ACC112 (cell line): ENCODE measurements at regions not wholly inside any gene's neighbourhood (a gene's known extent, or its start where the extent isn't known, plus 50 kb on each side); places are given as distances from the start of the nearest gene placed in this dataset.
"Not testable (repeated sequence)": the region's sequence is repeated elsewhere in the genome, so short reads cannot be mapped to it uniquely, and the experiment has no call there.

Source experiments
- H2AFZ ChIP-seq: fragments of 200-600 bp; sonication (generic); one replicate; pipeline ENCODE4 v1.6.0; 2017; ENCODE audit warnings: antibody characterized with exemption, low read length; ENCODE audit not compliant: unreplicated experiment
- H3K27ac ChIP-seq: fragments of 200-600 bp; sonication (generic); 2 replicates; pipeline ENCODE4 v1.5.1; 2014; ENCODE audit warnings: low read depth, mild to moderate bottlenecking, antibody characterized with exemption, low read length, moderate library complexity
- H3K27me3 ChIP-seq: fragments of 200-600 bp; sonication (generic); 2 replicates; pipeline ENCODE4 v1.6.1; 2014; ENCODE audit warnings: mild to moderate bottlenecking, antibody characterized with exemption, low read length, moderate library complexity, mixed read lengths; ENCODE audit not compliant: insufficient read depth
- H3K36me3 ChIP-seq: fragments of 200-600 bp; sonication (generic); 2 replicates; pipeline ENCODE4 v1.6.1; 2016; ENCODE audit warnings: mild to moderate bottlenecking, antibody characterized with exemption, low read length, moderate library complexity, mixed read lengths; ENCODE audit not compliant: insufficient read depth
- H3K4me1 ChIP-seq: fragments of 200-600 bp; sonication (generic); one replicate; pipeline ENCODE4 v1.6.1; 2016; ENCODE audit warnings: low read length, mixed read lengths; ENCODE audit not compliant: insufficient read depth, unreplicated experiment, control insufficient read depth
- H3K4me3 ChIP-seq: fragments of 200-600 bp; sonication (generic); 2 replicates; pipeline ENCODE4 v1.5.1; 2014; ENCODE audit warnings: mild to moderate bottlenecking, low read depth, low read length
- H3K79me2 ChIP-seq: fragments of 200-600 bp; sonication (generic); one replicate; pipeline ENCODE4 v1.6.0; 2016; ENCODE audit warnings: low read length; ENCODE audit not compliant: control insufficient read depth, unreplicated experiment, insufficient read depth

DNA sequence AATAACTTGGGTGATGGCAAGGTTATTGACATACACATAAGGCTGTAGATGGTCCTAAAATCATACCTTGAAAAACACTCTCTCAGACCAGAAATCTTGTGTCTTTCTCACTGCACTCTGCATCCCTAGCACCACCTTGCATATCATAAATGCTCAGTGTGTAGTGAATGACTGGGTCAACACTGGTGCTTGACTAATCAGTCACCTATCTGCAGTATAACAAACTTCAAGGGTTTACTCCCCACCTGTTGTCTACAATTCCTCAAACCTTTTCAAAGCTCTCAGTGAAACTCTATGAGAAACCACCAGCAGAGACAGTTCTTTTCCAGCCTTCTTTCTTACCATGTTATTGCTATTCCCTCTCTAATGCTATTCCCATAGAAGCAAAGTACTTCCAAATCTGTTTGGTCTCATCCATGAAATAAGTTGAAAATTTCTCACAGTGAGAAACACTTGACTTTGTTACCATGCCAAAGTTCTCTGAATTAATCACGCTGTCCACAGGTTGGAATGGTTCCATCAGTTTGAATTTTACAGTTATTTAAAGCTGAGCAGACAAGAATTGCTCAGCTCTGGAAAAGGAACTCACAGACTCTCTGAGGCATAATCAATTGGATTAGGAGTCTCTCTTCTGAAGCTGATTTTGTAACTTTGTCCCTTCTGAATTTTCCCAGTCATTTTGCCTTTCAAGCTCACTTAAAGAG lies 104.8 kb upstream of the EYA4 start:
- Histone ChIP-seq H2AFZ (no peak overlapping the region), H3K36me3 (no peaks in the 10 kb centered on the region)

DNA sequence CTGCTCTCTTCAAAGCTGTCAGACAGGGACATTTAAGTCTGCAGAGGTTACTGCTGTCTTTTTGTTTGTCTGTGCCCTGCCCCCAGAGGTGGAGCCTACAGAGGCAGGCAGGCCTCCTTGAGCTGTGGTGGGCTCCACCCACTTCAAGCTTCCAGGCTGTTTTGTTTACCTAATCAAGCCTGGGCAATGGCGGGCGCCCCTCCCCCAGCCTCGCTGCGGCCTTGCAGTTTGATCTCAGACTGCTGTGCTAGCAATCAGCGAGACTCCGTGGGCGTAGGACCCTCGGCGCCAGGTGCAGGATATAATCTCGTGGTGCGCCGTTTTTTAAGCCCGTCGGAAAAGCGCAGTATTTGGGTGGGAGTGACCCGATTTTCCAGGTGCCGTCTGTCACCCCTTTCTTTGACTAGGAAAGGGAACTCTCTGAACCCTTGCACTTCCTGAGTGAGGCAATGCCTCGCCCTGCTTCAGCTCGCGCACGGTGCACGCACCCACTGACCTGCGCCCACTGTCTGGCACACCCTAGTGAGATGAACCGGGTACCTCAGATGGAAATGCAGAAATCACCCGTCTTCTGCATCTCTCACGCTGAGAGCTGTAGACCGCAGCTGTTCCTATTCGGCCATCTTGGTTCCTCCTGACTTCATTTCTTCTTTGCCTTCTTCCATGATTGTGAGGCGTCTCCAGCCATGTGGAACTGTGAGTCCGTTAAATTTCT lies 93.5 kb upstream of the EYA4 start:
- H3K79me2 ChIP-seq, H3K4me1 ChIP-seq, H2AFZ ChIP-seq: not testable (repeated sequence)

More for the DNA sequence above, 104.8 kb upstream of the EYA4 start:
- Histone ChIP-seq H3K27ac (no peak overlapping the region), H3K79me2 (no peaks in the 10 kb centered on the region), H3K4me3 (no peak overlapping the region), H3K27me3 (no peaks in the 10 kb centered on the region), H3K4me1 (no peaks in the 10 kb centered on the region)

DNA sequence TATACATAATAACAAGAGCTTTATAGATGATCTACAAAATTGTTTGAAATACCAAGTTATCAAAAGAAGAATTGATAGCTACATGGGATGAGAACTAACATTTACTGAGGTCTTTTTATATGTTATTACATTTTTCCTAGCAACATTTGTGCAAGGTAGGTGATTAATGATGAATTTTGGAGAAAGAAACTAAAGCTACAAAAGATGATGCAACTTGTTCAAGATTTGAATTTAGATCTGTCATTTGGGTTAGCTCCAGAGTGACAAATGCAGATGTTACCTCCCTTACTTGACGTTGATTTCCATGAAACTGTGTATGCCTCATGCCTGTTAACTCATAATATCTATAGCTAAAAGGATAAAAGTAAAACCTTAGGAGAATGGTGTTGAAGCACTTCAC lies 84.5 kb upstream of the EYA4 start:
- Histone ChIP-seq H3K4me1 (no peaks in the 10 kb centered on the region), H3K27ac (no peak overlapping the region), H3K36me3 (no peaks in the 10 kb centered on the region), H3K4me3 (no peak overlapping the region), H3K27me3 (peaks cover 6% of the 10 kb centered on the region; the same call in 1 of the 2 replicates), H2AFZ (no peak overlapping the region), H3K79me2 (no peaks in the 10 kb centered on the region)

More for the DNA sequence above, 93.5 kb upstream of the EYA4 start:
- not testable (repeated sequence) for H3K4me3 ChIP-seq, H3K36me3 ChIP-seq, H3K27me3 ChIP-seq, H3K27ac ChIP-seq

GRCh38 chr6:133157995-133158394 lies 83.2 kb upstream of the EYA4 start:
- no peak overlapping the region for H2AFZ ChIP-seq
- H3K4me3 ChIP-seq = no peak overlapping the region
- no peaks in the 10 kb centered on the region for H3K79me2 ChIP-seq
- no peaks in the 10 kb centered on the region for H3K4me1 ChIP-seq
- no peaks in the 10 kb centered on the region for H3K36me3 ChIP-seq
- no peak overlapping the region for H3K27ac ChIP-seq
- H3K27me3 ChIP-seq = peaks cover 6% of the 10 kb centered on the region; the same call in 1 of the 2 replicates

DNA sequence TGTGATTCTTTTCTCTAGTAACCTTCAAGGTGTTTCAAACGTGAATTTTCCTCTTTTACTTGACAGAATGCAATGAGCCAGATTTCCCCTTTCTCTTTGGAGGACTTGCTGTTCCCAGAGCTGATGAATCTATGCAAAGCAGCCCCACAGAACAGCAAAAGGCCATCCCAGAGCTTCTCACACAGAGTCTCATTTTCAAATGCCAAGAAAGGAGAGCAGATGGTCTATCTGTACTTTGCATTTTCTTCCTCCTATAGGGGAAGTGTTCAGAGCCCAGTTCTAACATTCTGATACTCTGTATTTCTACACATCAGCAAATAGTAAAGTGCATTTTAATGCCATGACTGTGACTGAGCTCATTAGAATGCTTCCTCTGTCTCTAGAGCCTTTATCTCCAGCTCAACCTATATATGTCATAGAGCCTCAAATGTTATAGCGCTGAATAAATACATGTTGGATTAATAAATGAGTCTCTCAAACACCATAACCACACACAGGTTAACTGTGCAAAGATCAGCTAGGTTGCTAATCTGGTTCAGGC lies 81.8 kb upstream of the EYA4 start:
- Histone ChIP-seq H2AFZ (no peak overlapping the region), H3K79me2 (no peaks in the 10 kb centered on the region), H3K27ac (no peak overlapping the region), H3K4me1 (no peaks in the 10 kb centered on the region), H3K27me3 (peaks cover 6% of the 10 kb centered on the region; the same call in 1 of the 2 replicates), H3K4me3 (no peak overlapping the region), H3K36me3 (no peaks in the 10 kb centered on the region)

DNA sequence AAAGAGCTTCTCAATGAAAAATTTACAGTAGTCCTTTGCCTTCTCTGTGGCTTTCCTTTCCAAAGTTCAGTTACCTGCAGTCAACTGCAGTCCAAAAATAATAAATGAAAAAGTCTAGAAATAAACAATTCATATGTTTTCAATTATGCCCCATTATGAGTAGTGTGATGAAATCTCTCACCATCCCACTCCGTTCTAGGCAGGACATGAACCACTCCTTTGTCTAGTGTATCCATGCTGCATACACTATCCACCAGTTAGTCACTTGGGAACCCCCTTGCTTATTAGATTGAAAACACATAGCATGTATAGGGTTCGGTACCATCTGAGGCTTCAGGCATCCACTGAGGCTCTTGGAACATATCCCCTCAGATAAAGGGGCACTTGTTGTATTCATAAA lies 80.6 kb upstream of the EYA4 start:
- no peak overlapping the region for H3K4me3 ChIP-seq
- no peaks in the 10 kb centered on the region for H3K79me2 ChIP-seq

DNA sequence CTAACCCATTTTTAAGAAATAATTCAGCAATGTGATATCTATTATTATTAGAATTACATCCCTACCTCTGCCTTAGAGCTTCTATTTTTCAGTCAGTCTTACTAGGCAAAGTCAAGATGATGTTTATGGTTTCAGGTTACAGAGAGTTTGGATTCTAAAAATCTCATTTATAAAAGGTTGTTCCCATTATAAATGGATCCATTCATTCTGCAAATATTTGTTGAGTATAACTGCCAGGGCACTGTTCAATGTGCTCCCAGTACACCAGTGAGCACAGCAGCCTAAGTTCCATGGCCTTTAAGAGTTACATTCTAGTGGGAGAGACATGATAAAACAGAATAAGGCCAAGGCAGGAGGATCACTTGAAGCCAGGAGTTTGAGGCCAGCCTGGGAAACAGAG lies 75.9 kb upstream of the EYA4 start:
- Histone ChIP-seq H3K27ac (no peak overlapping the region), H3K4me3 (no peak overlapping the region), H3K79me2 (no peaks in the 10 kb centered on the region), H2AFZ (no peak overlapping the region), H3K4me1 (no peaks in the 10 kb centered on the region), H3K36me3 (no peaks in the 10 kb centered on the region), H3K27me3 (0 out of 2 replicates have a peak, but pooled peaks cover 3% of the 10 kb centered on the region)

More for the DNA sequence above, 80.6 kb upstream of the EYA4 start:
- H3K27ac ChIP-seq = no peak overlapping the region
- H3K27me3 ChIP-seq = peaks cover 6% of the 10 kb centered on the region; the same call in 1 of the 2 replicates
- no peak overlapping the region for H2AFZ ChIP-seq
- no peaks in the 10 kb centered on the region for H3K36me3 ChIP-seq
- H3K4me1 ChIP-seq = no peaks in the 10 kb centered on the region

- H3K36me3 ChIP-seq = no peaks in the 10 kb centered on the region
- no peak overlapping the region for H2AFZ ChIP-seq
- no peak overlapping the region for H3K4me3 ChIP-seq
- H3K27ac ChIP-seq = no peak overlapping the region
- H3K27me3 ChIP-seq = no peaks in the 10 kb centered on the region
- H3K4me1 ChIP-seq = no peaks in the 10 kb centered on the region
- no peaks in the 10 kb centered on the region for H3K79me2 ChIP-seq
Measured at GRCh38 chr6:133166766-133167165, 74.4 kb upstream of the EYA4 start.

- H3K36me3 ChIP-seq = no peaks in the 10 kb centered on the region
- no peak overlapping the region for H2AFZ ChIP-seq
- H3K4me1 ChIP-seq = no peaks in the 10 kb centered on the region
- no peaks in the 10 kb centered on the region for H3K79me2 ChIP-seq
- H3K4me3 ChIP-seq = no peak overlapping the region
- H3K27me3 ChIP-seq = no peaks in the 10 kb centered on the region
- H3K27ac ChIP-seq = no peak overlapping the region
Measured at GRCh38 chr6:133169901-133170300, 71.3 kb upstream of the EYA4 start.

DNA sequence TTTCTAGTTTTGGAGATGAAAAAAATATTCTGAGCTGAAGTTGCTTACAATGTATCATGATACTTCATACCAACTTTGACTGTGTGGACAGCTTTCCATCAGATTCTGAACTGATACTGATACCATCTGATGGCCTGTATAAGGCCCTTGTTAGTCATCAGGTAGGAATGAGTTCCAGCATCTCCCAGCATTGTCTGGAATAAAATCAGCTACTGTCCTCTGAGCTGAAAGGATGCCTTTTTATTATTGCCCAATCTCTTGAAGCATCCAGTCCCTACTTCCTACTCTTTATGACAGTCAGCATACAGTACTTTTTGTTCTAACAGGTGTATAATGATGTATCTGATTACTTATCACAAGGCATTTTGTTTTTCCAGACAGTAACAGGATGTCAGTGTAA lies 70.6 kb upstream of the EYA4 start:
- no peaks in the 10 kb centered on the region for H3K79me2 ChIP-seq
- no peaks in the 10 kb centered on the region for H3K27me3 ChIP-seq
- H2AFZ ChIP-seq = no peak overlapping the region
- no peak overlapping the region for H3K4me3 ChIP-seq
- H3K27ac ChIP-seq = no peak overlapping the region
- H3K36me3 ChIP-seq = no peaks in the 10 kb centered on the region
- no peaks in the 10 kb centered on the region for H3K4me1 ChIP-seq
